Sciatic nerve (tissue), 2 donors: ENCODE measurements at regions not wholly inside any gene's neighbourhood (a gene's known extent, or its start where the extent isn't known, plus 50 kb on each side); places are given as distances from the start of the nearest gene placed in this dataset.
A peak's percentile ranks its signal among the peaks of the same experiment; 100 is the strongest.

Experiments used
- ATAC-seq: fragments of 200-7000 bp; cut with Tn5 transposase; one replicate; pipeline ENCODE4 v1.9.1; 2020; ENCODE audit warnings: mild to moderate bottlenecking, moderate library complexity
- DNase-seq: peaks from one replicate; pipeline ENCODE4 v3.0.0-alpha.2; 2020; ENCODE audit warnings: low spot score
- intact Hi-C: fragments of 100-400 bp; cut with DNase I; formaldehyde crosslinking; loops from one replicate; pipeline ENCODE4 v1.14.2; 2022
- donor health status: DM: no; HTN: no; CAD: no.
- donor health status: DM: no; HTN: no; CAD: no.

- DNase-seq (no peak), ATAC-seq (no peak)
- intact Hi-C loops, result no loop called here
Measured at GRCh38 chr15:95558916-95559315, 771.6 kb upstream of the NR2F2 start.

- DNase-seq (no peak), ATAC-seq (peak; percentile 69)
- intact Hi-C loops, result no loop called here
Measured at GRCh38 chr15:95559875-95560394, 770.6 kb upstream of the NR2F2 start.

GRCh38 chr15:95561463-95561862, 769.0 kb upstream of the NR2F2 start:
- DNase-seq (no peak), ATAC-seq (no peak)
- intact Hi-C loops, result no loop called here

GRCh38 chr15:95563634-95564033, 766.9 kb upstream of the NR2F2 start:
- DNase-seq (no peak), ATAC-seq (no peak)
- intact Hi-C loops, result no loop called here

- intact Hi-C loops, result no loop called here
- DNase-seq (no peak), ATAC-seq (no peak)
Measured at GRCh38 chr15:95565016-95565600, 765.4 kb upstream of the NR2F2 start.

- ATAC-seq, result no peak
- intact Hi-C loops, result no loop called here
- no peak for DNase-seq
Measured at GRCh38 chr15:95565690-95566089, 764.8 kb upstream of the NR2F2 start.

GRCh38 chr15:95567686-95568085, 762.8 kb upstream of the NR2F2 start:
- no peak for ATAC-seq
- no peak for DNase-seq
- intact Hi-C loops, result no loop called here

GRCh38 chr15:95574053-95574452, 756.4 kb upstream of the NR2F2 start:
- intact Hi-C loops, result no loop called here
- ATAC-seq (no peak), DNase-seq (no peak)

- DNase-seq, result no peak
- intact Hi-C loops, result no loop called here
- ATAC-seq, result no peak
Measured at GRCh38 chr15:95577927-95578326, 752.6 kb upstream of the NR2F2 start.

GRCh38 chr15:95580121-95580520, 750.4 kb upstream of the NR2F2 start:
- DNase-seq, result no peak
- intact Hi-C loops, result no loop called here
- no peak for ATAC-seq

GRCh38 chr15:95581595-95581994, 748.9 kb upstream of the NR2F2 start:
- ATAC-seq (no peak), DNase-seq (no peak)
- intact Hi-C loops, result no loop called here

GRCh38 chr15:95584088-95584487, 746.4 kb upstream of the NR2F2 start:
- DNase-seq (no peak), ATAC-seq (no peak)
- intact Hi-C loops, result no loop called here

GRCh38 chr15:95588056-95588455, 742.4 kb upstream of the NR2F2 start:
- intact Hi-C loops, result no loop called here
- ATAC-seq, result no peak

GRCh38 chr15:95590533-95591044, 739.9 kb upstream of the NR2F2 start:
- intact Hi-C loops, result no loop called here

More at GRCh38 chr15:95588056-95588455, 742.4 kb upstream of the NR2F2 start:
- no peak for DNase-seq

GRCh38 chr15:95591270-95591669, 739.2 kb upstream of the NR2F2 start:
- intact Hi-C loops, result no loop called here
- ATAC-seq (no peak), DNase-seq (no peak)

More at GRCh38 chr15:95590533-95591044, 739.9 kb upstream of the NR2F2 start:
- ATAC-seq (no peak), DNase-seq (no peak)

GRCh38 chr15:95591886-95592285, 738.6 kb upstream of the NR2F2 start:
- intact Hi-C loops, result no loop called here
- no peak for DNase-seq
- ATAC-seq, result no peak

GRCh38 chr15:95594496-95594895, 736.0 kb upstream of the NR2F2 start:
- ATAC-seq (no peak), DNase-seq (no peak)
- intact Hi-C loops, result no loop called here

- ATAC-seq, result no peak
- no peak for DNase-seq
- intact Hi-C loops, result no loop called here
Measured at GRCh38 chr15:95595759-95596158, 734.7 kb upstream of the NR2F2 start.

- peak; percentile 75 for ATAC-seq
- intact Hi-C loops, result no loop called here
Measured at GRCh38 chr15:95596496-95596895, 734.0 kb upstream of the NR2F2 start.

GRCh38 chr15:95598251-95598855, 732.1 kb upstream of the NR2F2 start:
- intact Hi-C loops, result no loop called here
- ATAC-seq, result no peak
- DNase-seq, result no peak

More at GRCh38 chr15:95596496-95596895, 734.0 kb upstream of the NR2F2 start:
- peak; percentile 61 for DNase-seq

GRCh38 chr15:95600367-95600766, 730.1 kb upstream of the NR2F2 start:
- intact Hi-C loops, result no loop called here
- ATAC-seq (no peak), DNase-seq (no peak)
